Ishikawa (cell line): ENCODE measurements at regions not wholly inside any gene's neighbourhood (a gene's known extent, or its start where the extent isn't known, plus 50 kb on each side); places are given as distances from the start of the nearest gene placed in this dataset.

Source experiments
- EGR1 ChIP-seq: IDR thresholded peaks from 2 replicates; pipeline ENCODE4 v1.6.1; 2012
- FOXM1 ChIP-seq: IDR thresholded peaks from 2 replicates; pipeline ENCODE4 v1.6.1; 2012; ENCODE audit warnings: low read depth, borderline replicate concordance
- REST ChIP-seq: IDR thresholded peaks from 2 replicates; pipeline ENCODE4 v1.6.1; 2012; ENCODE audit warnings: low read depth, mild to moderate bottlenecking
- TAF1 ChIP-seq: IDR thresholded peaks from 2 replicates; pipeline ENCODE4 v1.6.1; 2012; ENCODE audit warnings: low read depth, mild to moderate bottlenecking
- USF1 ChIP-seq: IDR thresholded peaks from 2 replicates; pipeline ENCODE4 v1.6.1; 2012
- YY1 ChIP-seq: IDR thresholded peaks from 2 replicates; pipeline ENCODE4 v1.6.1; 2012; ENCODE audit warnings: low read depth
- ZBTB7A ChIP-seq: IDR thresholded peaks from 2 replicates; pipeline ENCODE4 v1.6.1; 2012; ENCODE audit warnings: low read depth
- TF ChIP-seq, protein P1 (sequence below): IDR thresholded peaks from 2 replicates; pipeline ENCODE4 v1.6.1; 2012

GRCh38 chrX:20593402-20593801 lies 326.7 kb upstream of the RPS6KA3 start:
- no peak for TF ChIP-seq REST
- TF ChIP-seq, protein P1, sequence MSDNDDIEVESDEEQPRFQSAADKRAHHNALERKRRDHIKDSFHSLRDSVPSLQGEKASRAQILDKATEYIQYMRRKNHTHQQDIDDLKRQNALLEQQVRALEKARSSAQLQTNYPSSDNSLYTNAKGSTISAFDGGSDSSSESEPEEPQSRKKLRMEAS, result no peak
- TF ChIP-seq TAF1, result no peak
- TF ChIP-seq FOXM1, result no peak
- no peak for TF ChIP-seq ZBTB7A
- TF ChIP-seq EGR1, result no peak
- TF ChIP-seq USF1, result no peak
- no peak for TF ChIP-seq YY1
